ENCODE measurements at regions not wholly inside any gene's neighbourhood (a gene's known extent, or its start where the extent isn't known, plus 50 kb on each side); places are given as distances from the start of the nearest gene placed in this dataset.

GRCh38 chr9:19677924-19678323, 110.9 kb downstream of the SLC24A2 start:
- H3K4me3 ChIP-seq (ENCODE audit: low read length) = no peak overlapping the region
- no peak for TF ChIP-seq ZNF274 (IDR thresholded peaks at IDR 0.05; ENCODE audit: low read depth, low read length)

GRCh38 chr9:19675492-19675891, 113.3 kb downstream of the SLC24A2 start:
- TF ChIP-seq ZNF274 (IDR thresholded peaks at IDR 0.05; ENCODE audit: low read depth, low read length) = no peak
- H3K4me3 ChIP-seq (ENCODE audit: low read length) = no peak overlapping the region

- no peak for TF ChIP-seq ZNF274 (IDR thresholded peaks at IDR 0.05; ENCODE audit: low read depth, low read length)
- H3K4me3 ChIP-seq (ENCODE audit: low read length) = no peak overlapping the region
These were observed 122.3 kb downstream of the SLC24A2 start for GRCh38 chr9:19666575-19666974.

GRCh38 chr9:19665146-19665863, 123.5 kb downstream of the SLC24A2 start:
- no peak for TF ChIP-seq ZNF274 (IDR thresholded peaks at IDR 0.05; ENCODE audit: low read depth, low read length)
- no peak overlapping the region for H3K4me3 ChIP-seq (ENCODE audit: low read length)

- no peak for TF ChIP-seq ZNF274 (IDR thresholded peaks at IDR 0.05; ENCODE audit: low read depth, low read length)
- H3K4me3 ChIP-seq (ENCODE audit: low read length) = no peak overlapping the region
These were observed 125.3 kb downstream of the SLC24A2 start for GRCh38 chr9:19663570-19663969.

GRCh38 chr9:19662213-19662612, 126.6 kb downstream of the SLC24A2 start:
- no peak overlapping the region for H3K4me3 ChIP-seq (ENCODE audit: low read length)
- no peak for TF ChIP-seq ZNF274 (IDR thresholded peaks at IDR 0.05; ENCODE audit: low read depth, low read length)

- no peak for TF ChIP-seq ZNF274 (IDR thresholded peaks at IDR 0.05; ENCODE audit: low read depth, low read length)
- no peak overlapping the region for H3K4me3 ChIP-seq (ENCODE audit: low read length)
These were observed 128.8 kb downstream of the SLC24A2 start for GRCh38 chr9:19660019-19660418.

- TF ChIP-seq ZNF274 (IDR thresholded peaks at IDR 0.05; ENCODE audit: low read depth, low read length) = no peak
These were observed 132.1 kb downstream of the SLC24A2 start for GRCh38 chr9:19656704-19657103.

GRCh38 chr9:19651681-19652080, 137.2 kb downstream of the SLC24A2 start:
- no peak overlapping the region for H3K4me3 ChIP-seq (ENCODE audit: low read length)
- no peak for TF ChIP-seq ZNF274 (IDR thresholded peaks at IDR 0.05; ENCODE audit: low read depth, low read length)

More at GRCh38 chr9:19656704-19657103, 132.1 kb downstream of the SLC24A2 start:
- H3K4me3 ChIP-seq (ENCODE audit: low read length) = no peak overlapping the region

- TF ChIP-seq ZNF274 (IDR thresholded peaks at IDR 0.05; ENCODE audit: low read depth, low read length) = no peak
- no peak overlapping the region for H3K4me3 ChIP-seq (ENCODE audit: low read length)
These were observed 138.5 kb downstream of the SLC24A2 start for GRCh38 chr9:19650312-19650711.

GRCh38 chr9:19649336-19650041, 139.3 kb downstream of the SLC24A2 start:
- no peak for TF ChIP-seq ZNF274 (IDR thresholded peaks at IDR 0.05; ENCODE audit: low read depth, low read length)
- no peak overlapping the region for H3K4me3 ChIP-seq (ENCODE audit: low read length)

- no peak overlapping the region for H3K4me3 ChIP-seq (ENCODE audit: low read length)
- TF ChIP-seq ZNF274 (IDR thresholded peaks at IDR 0.05; ENCODE audit: low read depth, low read length) = no peak
These were observed 140.2 kb downstream of the SLC24A2 start for GRCh38 chr9:19648672-19649071.

GRCh38 chr9:19643875-19644274, 145.0 kb downstream of the SLC24A2 start:
- TF ChIP-seq ZNF274 (IDR thresholded peaks at IDR 0.05; ENCODE audit: low read depth, low read length) = no peak
- H3K4me3 ChIP-seq (ENCODE audit: low read length) = no peak overlapping the region

GRCh38 chr9:19642256-19642655, 146.6 kb downstream of the SLC24A2 start:
- TF ChIP-seq ZNF274 (IDR thresholded peaks at IDR 0.05; ENCODE audit: low read depth, low read length) = no peak
- H3K4me3 ChIP-seq (ENCODE audit: low read length) = no peak overlapping the region

- TF ChIP-seq ZNF274 (IDR thresholded peaks at IDR 0.05; ENCODE audit: low read depth, low read length) = no peak
- H3K4me3 ChIP-seq (ENCODE audit: low read length) = no peak overlapping the region
These were observed 147.8 kb downstream of the SLC24A2 start for GRCh38 chr9:19641046-19641445.
